ENCODE measurements at regions not wholly inside any gene's neighbourhood (a gene's known extent, or its start where the extent isn't known, plus 50 kb on each side); places are given as distances from the start of the nearest gene placed in this dataset.

DNA sequence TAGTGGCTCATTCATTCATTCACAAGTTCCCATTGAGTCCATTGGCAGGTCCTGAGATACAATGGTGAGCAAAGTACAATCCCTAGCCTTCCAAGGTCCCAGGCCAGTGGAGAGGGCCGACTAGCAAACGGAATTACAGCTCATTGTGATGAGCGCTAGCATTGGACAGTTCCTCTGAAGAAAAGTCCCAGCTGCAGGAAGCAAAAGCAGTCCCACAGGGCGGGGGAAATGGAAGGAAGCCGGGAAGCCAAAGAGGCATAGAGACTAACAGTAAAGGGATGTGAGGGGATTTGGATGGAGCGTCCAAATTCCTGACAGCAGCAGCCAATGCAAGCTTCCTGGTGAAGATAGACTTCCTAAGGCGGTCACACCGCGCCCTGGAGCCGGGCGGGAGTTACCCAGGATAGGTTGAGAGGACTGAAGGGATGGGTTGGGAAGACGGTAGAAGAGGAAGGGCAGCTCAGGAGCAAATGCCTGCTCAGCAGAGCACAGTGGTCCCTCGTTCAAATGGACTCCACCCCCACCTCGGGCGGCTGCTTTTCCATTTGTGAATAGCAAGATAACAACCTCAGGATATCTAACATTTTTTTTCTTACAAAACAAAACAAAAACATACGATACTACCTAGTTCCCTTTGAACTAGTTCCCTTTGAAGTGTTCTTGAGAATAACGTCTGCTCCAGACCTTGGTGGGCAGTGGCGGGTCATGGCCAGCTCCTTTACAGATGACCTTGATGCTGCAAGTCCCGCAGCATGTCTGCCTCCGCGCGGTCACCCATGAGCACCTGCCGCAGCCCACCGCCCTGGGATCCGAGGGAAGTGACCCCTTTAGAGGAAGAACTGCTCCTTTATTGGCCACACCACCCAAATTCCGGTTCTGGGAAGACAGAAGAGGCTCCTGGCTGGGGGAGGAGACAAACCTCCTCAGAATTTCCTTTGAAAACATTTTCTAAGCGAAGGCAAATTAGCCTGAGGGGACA is 132.9 kb downstream of the RASSF10 start:
- no peak for TF ChIP-seq ZNF232 (CRISPR knock-in tag; IDR thresholded peaks at IDR 0.05)
- TF ChIP-seq, protein P1, sequence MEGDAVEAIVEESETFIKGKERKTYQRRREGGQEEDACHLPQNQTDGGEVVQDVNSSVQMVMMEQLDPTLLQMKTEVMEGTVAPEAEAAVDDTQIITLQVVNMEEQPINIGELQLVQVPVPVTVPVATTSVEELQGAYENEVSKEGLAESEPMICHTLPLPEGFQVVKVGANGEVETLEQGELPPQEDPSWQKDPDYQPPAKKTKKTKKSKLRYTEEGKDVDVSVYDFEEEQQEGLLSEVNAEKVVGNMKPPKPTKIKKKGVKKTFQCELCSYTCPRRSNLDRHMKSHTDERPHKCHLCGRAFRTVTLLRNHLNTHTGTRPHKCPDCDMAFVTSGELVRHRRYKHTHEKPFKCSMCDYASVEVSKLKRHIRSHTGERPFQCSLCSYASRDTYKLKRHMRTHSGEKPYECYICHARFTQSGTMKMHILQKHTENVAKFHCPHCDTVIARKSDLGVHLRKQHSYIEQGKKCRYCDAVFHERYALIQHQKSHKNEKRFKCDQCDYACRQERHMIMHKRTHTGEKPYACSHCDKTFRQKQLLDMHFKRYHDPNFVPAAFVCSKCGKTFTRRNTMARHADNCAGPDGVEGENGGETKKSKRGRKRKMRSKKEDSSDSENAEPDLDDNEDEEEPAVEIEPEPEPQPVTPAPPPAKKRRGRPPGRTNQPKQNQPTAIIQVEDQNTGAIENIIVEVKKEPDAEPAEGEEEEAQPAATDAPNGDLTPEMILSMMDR (IDR thresholded peaks at IDR 0.05): no peak
- no peak for TF ChIP-seq SP1 (CRISPR knock-in tag; conservative IDR thresholded peaks at IDR 0.05)
- TF ChIP-seq ATF1 (CRISPR knock-in tag; IDR thresholded peaks at IDR 0.05): no peak
- no peak for TF ChIP-seq ESRRA (CRISPR knock-in tag; IDR thresholded peaks at IDR 0.05; ENCODE audit: borderline replicate concordance)
- TF ChIP-seq NR1H2 (CRISPR knock-in tag; IDR thresholded peaks at IDR 0.05): no peak
- no peak for TF ChIP-seq E2F5 (CRISPR knock-in tag; IDR thresholded peaks at IDR 0.05)
- TF ChIP-seq NR2C2 (CRISPR knock-in tag; IDR thresholded peaks at IDR 0.05): no peak
- no peak for TF ChIP-seq USF2 (CRISPR knock-in tag; IDR thresholded peaks at IDR 0.05)
- no peak for TF ChIP-seq ATF3 (CRISPR knock-in tag; conservative IDR thresholded peaks at IDR 0.05)
- TF ChIP-seq IRF2 (CRISPR knock-in tag; IDR thresholded peaks at IDR 0.05; ENCODE audit: borderline replicate concordance, low read depth): no peak
